T-helper 1 cell treated with Interleukin-12 subunit alpha and Interleukin-12 subunit beta and Interleukin-4 antibody, amounts not matched to agents 30 μg/mL and 1 μg/mL, for 36 hours (primary cell): ENCODE measurements at regions not wholly inside any gene's neighbourhood (a gene's known extent, or its start where the extent isn't known, plus 50 kb on each side); places are given as distances from the start of the nearest gene placed in this dataset.
A peak's percentile ranks its signal among the peaks of the same experiment; 100 is the strongest.

Source experiments
- H3K27ac Mint-ChIP-seq: one replicate; pipeline ENCODE4 v1.8.0; 2021; ENCODE audit warnings: mild to moderate bottlenecking, mixed read lengths
- H3K27me3 Mint-ChIP-seq: one replicate; pipeline ENCODE4 v1.8.0; 2021; ENCODE audit warnings: low read depth, mixed read lengths
- H3K36me3 Mint-ChIP-seq: one replicate; pipeline ENCODE4 v1.8.0; 2021; ENCODE audit warnings: low read depth, mixed read lengths
- H3K4me1 Mint-ChIP-seq: one replicate; pipeline ENCODE4 v1.8.0; 2021; ENCODE audit warnings: low read depth, mixed read lengths
- H3K4me3 Mint-ChIP-seq: one replicate; pipeline ENCODE4 v1.8.0; 2021; ENCODE audit warnings: mild to moderate bottlenecking, moderate library complexity, mixed read lengths
- H3K9me3 Mint-ChIP-seq: one replicate; pipeline ENCODE4 v1.8.0; 2021; ENCODE audit warnings: mixed read lengths

DNA sequence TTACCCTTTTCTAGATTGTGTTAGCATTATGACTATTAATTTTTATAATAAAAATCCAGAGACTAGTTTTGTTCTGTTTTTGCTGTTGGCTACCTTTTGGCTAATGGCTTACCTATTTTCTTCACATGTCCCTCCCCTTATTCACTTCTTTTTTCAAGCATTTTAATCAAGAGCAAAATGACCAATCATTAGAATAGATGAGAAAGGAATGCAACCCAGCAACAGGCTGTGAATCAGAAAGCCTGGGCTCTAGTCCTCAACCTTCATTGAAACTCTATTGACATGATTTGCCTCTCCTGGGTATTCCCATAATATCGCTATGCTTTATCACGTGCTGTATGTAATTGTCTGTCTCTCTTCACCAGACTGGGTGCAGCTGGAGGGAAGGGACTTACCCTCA lies 370.1 kb downstream of the IRS1 start:
- no peaks in the 10 kb centered on the region for H3K9me3 Mint-ChIP-seq
- H3K27ac Mint-ChIP-seq, result no peak overlapping the region
- no peaks in the 10 kb centered on the region for H3K36me3 Mint-ChIP-seq
- H3K4me3 Mint-ChIP-seq, result no peak overlapping the region
- H3K27me3 Mint-ChIP-seq, result peaks cover 37% of the 10 kb centered on the region
- peaks cover 7% of the 10 kb centered on the region for H3K4me1 Mint-ChIP-seq

DNA sequence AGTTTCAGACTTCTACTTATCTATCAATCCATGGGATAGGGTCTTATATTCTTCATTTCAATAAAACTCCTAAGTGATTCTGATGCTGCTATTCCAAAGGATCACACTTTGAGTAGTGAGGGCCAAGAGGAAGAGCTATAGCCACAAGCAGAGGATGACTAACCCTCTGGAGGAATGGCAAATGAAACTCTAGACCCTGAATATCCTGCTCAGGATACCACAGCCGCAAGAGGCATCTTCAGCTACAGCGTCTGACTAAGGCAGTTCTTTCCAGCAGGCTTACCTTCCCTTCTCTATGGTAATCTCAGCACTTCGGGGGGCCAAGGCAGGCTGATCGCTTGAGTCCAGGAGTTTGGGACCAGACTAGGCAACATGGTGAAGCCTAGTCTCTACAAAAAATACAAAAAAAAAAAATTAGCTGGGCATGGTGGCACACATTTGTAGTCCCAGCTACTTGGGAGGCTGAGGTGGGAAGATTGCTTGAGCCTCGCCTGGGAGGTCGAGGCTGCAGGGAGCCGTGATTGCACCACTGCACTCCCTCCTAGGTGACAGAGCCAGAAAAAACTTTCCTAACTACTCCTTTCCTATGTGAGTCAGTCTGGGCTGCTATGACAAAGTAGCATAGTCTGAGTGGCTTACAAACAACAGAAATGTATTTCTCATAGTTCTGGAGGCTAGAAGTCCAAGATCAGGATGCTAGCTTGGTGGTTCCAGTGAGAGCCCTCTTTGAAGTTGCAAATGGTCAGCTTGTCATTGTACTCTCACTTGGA lies 371.9 kb downstream of the IRS1 start:
- Mint-ChIP-seq H3K27me3 (peaks cover 41% of the 10 kb centered on the region), H3K4me1 (peaks cover 19% of the 10 kb centered on the region), H3K27ac (no peak overlapping the region), H3K9me3 (no peaks in the 10 kb centered on the region), H3K36me3 (no peaks in the 10 kb centered on the region), H3K4me3 (no peak overlapping the region)

DNA sequence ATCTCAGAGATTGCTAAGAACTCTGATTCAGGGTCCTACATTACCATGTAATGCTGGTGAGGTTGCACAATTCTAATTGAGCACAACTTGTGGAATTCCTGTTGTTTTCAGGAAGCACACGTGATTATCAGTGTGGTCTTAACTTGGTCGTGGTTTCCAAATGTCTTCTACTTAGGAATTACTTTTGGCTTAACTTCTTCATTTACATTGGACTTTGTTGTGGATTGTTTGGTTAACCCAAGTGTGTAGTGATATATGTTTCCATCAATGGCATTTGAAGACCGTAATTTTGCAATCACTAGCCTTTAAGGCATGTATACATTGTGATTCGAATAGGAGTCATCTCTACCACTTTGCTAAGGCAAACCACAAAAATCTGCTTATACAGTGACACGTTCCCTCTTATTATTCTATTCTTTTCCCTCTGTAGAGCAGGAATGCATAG lies 373.3 kb downstream of the IRS1 start:
- no peak overlapping the region for H3K27ac Mint-ChIP-seq
- no peaks in the 10 kb centered on the region for H3K9me3 Mint-ChIP-seq
- H3K4me3 Mint-ChIP-seq, result no peak overlapping the region
- no peaks in the 10 kb centered on the region for H3K36me3 Mint-ChIP-seq
- peaks cover 34% of the 10 kb centered on the region for H3K27me3 Mint-ChIP-seq
- H3K4me1 Mint-ChIP-seq, result peaks cover 19% of the 10 kb centered on the region

DNA sequence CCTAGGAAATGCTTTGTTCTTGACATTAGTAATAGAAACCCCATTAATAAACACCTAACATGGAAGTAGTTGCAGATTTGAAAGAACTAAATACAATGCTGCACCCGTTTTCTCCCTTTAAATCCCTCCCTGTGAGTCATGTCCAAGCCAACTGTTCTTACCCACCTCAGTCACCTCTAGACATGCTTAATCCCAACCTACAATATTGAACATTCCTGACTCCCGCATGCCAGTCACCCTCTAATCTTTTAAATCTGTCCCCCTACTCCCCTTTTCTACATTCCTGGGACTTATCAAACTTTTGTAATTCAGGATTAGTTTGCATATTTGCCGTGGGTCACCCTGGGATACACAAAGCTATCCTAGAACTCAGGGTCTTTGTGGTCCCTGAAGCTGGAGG lies 374.6 kb downstream of the IRS1 start:
- Mint-ChIP-seq H3K4me1 (peaks cover 19% of the 10 kb centered on the region), H3K27ac (no peak overlapping the region)

DNA sequence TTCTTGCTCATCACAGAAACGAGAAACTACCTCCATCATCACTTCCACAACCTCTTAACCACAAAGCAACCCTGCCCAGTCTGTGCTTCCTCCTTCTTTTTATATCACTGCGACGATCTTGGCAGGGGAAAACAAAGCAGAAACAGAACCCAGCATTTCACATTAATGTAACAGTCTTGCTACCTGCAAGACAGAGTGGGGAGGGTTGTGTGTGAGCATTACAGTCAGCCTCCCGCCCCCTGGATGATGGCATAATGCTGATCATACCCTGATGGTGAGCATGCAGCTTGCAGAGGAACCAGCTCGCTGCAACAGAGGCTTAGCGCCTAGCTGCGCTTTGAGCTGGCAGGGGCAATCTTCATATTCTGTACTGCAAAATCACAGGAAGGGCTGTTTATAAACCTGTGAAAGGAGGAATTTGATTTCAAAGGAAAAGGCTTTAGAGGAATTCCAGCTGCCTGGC lies 376.1 kb downstream of the IRS1 start:
- peaks cover 19% of the 10 kb centered on the region for H3K4me1 Mint-ChIP-seq
- peak overlapping the region; percentile 2 for H3K27ac Mint-ChIP-seq
- peaks cover 17% of the 10 kb centered on the region for H3K27me3 Mint-ChIP-seq
- peak overlapping the region; percentile 37 for H3K4me3 Mint-ChIP-seq
- peaks cover 3% of the 10 kb centered on the region for H3K36me3 Mint-ChIP-seq
- peaks cover 3% of the 10 kb centered on the region for H3K9me3 Mint-ChIP-seq

More for the DNA sequence above, 374.6 kb downstream of the IRS1 start:
- peak overlapping the region; percentile 19 for H3K4me3 Mint-ChIP-seq
- peaks cover 3% of the 10 kb centered on the region for H3K9me3 Mint-ChIP-seq
- H3K36me3 Mint-ChIP-seq, result peaks cover 3% of the 10 kb centered on the region
- H3K27me3 Mint-ChIP-seq, result peaks cover 24% of the 10 kb centered on the region

DNA sequence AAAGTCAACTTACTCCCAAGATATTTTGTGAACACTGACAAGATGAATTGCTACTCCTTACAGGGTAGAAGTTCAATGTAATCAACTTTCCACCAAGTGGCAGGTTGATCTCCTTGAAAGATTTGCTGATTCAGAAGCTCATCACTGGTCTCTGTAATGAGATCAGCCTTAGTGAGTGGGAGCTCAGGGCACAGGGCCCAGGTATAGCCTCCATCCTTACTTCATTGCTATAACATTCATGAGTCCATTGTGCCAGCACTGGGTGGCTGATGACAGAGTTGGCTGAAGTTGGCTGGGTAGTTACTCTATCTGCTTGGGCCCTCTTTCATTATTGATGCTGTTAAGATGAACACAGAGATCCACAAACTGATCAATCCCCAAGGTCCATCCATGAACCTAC lies 379.0 kb downstream of the IRS1 start:
- Mint-ChIP-seq H3K4me1 (peaks cover 19% of the 10 kb centered on the region), H3K4me3 (no peak overlapping the region), H3K9me3 (peaks cover 3% of the 10 kb centered on the region)

DNA sequence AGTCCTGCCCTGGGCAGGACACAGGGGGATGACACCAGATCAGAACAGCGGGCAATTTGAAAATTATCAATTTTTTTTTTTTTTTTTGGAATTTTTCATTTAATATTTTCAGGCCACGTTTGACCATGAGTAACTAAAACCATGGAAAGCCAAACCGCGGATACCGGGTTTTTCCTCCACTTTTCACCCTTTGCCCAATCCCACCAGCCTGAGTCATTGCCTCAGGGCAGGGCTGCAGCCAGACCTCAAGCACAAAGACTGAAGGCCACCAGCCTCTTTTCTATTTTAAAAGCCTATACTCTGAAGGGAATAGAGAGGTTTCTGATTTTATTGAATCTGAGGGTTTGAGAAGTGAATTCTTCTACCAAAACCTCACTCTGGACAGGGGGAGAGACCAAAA lies 381.1 kb downstream of the IRS1 start:
- peaks cover 3% of the 10 kb centered on the region for H3K36me3 Mint-ChIP-seq
- H3K4me3 Mint-ChIP-seq, result no peak overlapping the region
- H3K27me3 Mint-ChIP-seq, result peaks cover 14% of the 10 kb centered on the region
- H3K27ac Mint-ChIP-seq, result no peak overlapping the region
- H3K4me1 Mint-ChIP-seq, result peaks cover 4% of the 10 kb centered on the region
- H3K9me3 Mint-ChIP-seq, result peaks cover 3% of the 10 kb centered on the region

More for the DNA sequence above, 379.0 kb downstream of the IRS1 start:
- H3K36me3 Mint-ChIP-seq, result peaks cover 3% of the 10 kb centered on the region
- no peak overlapping the region for H3K27ac Mint-ChIP-seq
- peaks cover 15% of the 10 kb centered on the region for H3K27me3 Mint-ChIP-seq

DNA sequence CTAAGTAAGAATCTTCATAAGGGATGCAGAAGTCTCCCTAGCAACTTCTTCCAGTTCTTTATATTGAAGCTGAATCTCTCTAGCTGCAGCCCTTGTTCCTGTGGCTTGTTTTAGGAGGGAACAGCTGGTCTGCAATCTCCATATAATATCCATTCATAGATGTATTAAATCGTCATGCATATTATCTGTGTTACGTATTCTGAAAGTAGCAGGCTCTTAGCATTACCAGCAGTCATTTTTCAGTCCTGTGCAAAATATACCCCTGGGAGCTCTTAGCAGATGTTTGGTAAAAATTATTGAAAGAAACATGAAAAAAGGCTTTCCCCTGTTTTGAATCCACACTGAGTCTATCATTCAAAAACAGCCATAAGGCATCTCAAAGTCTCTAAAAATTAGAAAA lies 385.3 kb downstream of the IRS1 start:
- H3K4me3 Mint-ChIP-seq, result no peak overlapping the region
- H3K27me3 Mint-ChIP-seq, result peaks cover 15% of the 10 kb centered on the region
- H3K36me3 Mint-ChIP-seq, result no peaks in the 10 kb centered on the region
- H3K4me1 Mint-ChIP-seq, result no peaks in the 10 kb centered on the region
- H3K9me3 Mint-ChIP-seq, result no peaks in the 10 kb centered on the region
- no peak overlapping the region for H3K27ac Mint-ChIP-seq

DNA sequence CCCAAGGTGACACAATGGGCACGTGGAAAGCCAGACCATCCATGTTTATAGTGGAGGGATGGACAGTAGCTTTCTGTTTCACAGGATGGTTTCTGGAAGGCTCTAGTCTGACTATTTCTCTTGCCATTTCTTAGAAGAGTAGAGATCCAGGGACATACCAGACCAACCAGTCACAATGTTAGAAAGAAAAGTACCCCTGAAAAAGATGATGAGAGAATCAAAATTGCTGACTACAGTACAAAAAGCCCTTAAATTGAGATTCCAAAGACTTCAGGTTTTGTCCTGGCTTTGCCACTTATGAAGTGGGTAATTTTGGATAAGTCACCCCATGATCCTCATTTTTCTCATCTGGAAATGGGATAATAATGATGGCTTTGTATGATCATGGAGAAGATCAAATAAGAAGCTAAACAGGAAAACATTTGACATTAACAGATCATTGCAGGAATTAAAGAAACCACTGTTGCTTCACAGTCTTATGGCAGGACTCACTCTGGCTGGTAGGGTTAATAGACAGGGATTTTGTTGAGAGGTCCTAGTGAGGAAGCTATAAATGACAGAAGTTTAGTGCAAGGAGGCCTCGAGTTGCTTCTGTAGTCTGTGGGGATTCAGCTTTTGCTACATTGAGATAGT lies 386.0 kb downstream of the IRS1 start:
- Mint-ChIP-seq H3K9me3 (no peaks in the 10 kb centered on the region), H3K27me3 (peaks cover 20% of the 10 kb centered on the region), H3K36me3 (no peaks in the 10 kb centered on the region), H3K4me3 (no peak overlapping the region), H3K27ac (no peak overlapping the region), H3K4me1 (no peaks in the 10 kb centered on the region)

DNA sequence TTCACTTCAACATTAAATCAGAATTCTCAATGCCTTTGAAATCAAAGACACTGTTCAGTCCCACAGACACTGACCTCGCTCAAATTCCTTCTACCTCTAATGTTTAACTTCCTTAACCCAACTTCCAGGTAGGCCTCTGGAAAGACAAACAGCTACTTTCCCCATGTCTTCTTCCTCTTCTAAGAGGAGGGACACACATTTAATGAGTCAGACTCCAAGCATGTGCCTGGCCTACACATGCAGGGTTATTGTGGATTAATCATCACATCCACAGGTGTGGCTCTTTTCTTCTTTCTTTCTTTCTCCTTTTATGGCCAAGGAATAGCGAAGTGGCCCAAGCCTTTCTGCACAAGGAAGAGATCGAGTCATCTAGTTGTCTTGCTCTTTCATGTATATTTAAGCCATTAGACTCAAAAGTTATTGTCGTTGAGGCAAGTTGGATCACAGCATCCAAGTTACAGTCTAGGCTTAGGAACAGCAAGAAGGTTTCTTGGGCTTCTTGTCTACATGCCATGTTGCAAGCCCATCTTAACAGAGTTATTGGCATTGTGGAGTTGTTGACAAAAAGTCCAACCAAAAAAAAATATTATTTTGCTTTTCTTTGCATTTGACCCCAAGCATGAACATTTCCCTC lies 387.8 kb downstream of the IRS1 start:
- Mint-ChIP-seq H3K4me3 (no peak overlapping the region), H3K27me3 (peaks cover 19% of the 10 kb centered on the region), H3K36me3 (no peaks in the 10 kb centered on the region), H3K4me1 (no peaks in the 10 kb centered on the region), H3K9me3 (no peaks in the 10 kb centered on the region), H3K27ac (no peak overlapping the region)

DNA sequence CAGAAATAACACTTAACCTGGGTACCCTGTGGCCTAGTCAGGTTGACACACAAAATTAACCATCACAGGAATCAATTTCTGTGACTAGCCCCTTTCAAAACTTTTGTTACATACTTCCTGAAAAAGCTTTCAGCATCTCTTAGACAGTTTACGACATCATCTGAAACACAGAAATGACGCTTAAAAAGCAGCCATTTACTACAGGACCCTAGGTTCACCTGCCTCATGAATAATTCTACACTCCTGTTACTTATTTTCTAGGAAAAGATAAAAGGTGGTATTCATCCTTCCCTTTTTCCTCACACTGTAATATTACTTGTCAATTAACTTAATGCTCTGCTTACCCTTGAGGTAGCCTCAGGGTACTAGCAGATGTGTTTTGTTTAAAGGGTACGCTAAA lies 388.4 kb downstream of the IRS1 start:
- no peak overlapping the region for H3K4me3 Mint-ChIP-seq
- H3K27me3 Mint-ChIP-seq, result peaks cover 25% of the 10 kb centered on the region
- no peaks in the 10 kb centered on the region for H3K4me1 Mint-ChIP-seq
- H3K36me3 Mint-ChIP-seq, result no peaks in the 10 kb centered on the region
- H3K9me3 Mint-ChIP-seq, result no peaks in the 10 kb centered on the region
- no peak overlapping the region for H3K27ac Mint-ChIP-seq

DNA sequence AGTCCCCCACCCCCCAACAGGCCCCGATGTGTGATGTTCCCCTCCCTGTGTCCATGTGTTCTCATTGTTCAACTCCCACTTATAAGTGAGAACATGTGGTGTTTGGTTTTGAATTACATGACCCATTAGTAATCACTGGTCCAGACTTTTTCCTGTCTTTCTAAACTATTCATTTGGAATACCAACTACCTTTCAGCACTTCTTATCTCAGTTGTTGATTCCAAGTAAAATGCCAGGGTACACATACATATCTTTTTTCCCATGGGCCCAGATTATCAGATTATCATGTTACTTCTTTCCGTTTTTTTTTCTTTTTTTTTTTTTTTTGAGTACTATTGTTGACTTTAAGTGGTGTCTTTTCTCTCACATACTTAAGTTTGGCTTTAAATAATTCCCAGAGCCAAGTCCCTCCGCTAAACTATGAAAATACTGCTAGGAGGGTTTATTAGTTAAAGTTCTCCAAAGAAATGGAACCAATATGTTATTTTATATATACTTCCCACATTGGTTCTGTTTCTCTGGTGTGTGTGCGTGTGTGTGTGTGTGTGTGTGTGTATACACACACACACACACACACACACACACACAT lies 389.3 kb downstream of the IRS1 start:
- H3K4me3 Mint-ChIP-seq, result no peak overlapping the region
- H3K27me3 Mint-ChIP-seq, result peaks cover 29% of the 10 kb centered on the region
- no peaks in the 10 kb centered on the region for H3K36me3 Mint-ChIP-seq
- no peaks in the 10 kb centered on the region for H3K4me1 Mint-ChIP-seq
- H3K9me3 Mint-ChIP-seq, result no peaks in the 10 kb centered on the region
- no peak overlapping the region for H3K27ac Mint-ChIP-seq

DNA sequence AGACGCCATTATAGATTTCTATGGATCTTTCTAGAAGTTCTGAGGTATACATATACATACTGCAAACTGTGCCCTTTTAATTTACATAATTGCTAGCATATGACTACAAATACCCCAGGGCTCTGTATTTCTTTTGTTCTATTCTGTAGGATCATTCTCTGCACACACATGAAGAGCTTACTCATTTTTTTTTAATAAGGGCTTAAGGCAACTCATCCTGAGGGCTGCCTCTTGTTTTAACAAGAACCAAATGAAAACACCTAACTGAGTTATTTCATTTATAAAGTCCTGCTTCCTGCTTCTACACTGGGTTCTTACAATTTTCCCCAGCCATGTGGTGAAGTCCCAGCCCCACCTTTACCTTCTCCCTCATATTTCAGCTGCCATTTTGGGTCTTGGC lies 390.5 kb downstream of the IRS1 start:
- Mint-ChIP-seq H3K4me3 (no peak overlapping the region), H3K4me1 (no peaks in the 10 kb centered on the region), H3K36me3 (no peaks in the 10 kb centered on the region), H3K27ac (no peak overlapping the region), H3K9me3 (no peaks in the 10 kb centered on the region), H3K27me3 (peaks cover 28% of the 10 kb centered on the region)

DNA sequence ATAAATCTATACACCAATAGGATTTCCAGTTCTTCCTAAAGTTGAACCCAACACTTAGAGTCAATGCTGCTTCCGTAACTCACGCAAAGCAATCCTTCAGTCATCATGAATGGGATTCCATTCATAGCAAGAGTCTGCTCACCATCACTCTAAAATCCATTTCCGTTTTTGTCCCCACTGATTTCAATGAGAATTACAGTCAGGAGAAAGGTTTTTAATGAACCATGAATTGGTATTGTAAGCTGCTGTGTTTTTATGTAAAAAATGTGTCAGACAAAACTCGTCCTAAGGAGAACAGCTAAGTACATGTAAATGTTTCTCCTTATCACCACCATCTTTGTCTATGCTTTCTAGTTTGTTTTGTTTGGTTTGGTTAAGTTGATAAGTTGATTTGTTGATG lies 391.5 kb downstream of the IRS1 start:
- H3K9me3 Mint-ChIP-seq, result no peaks in the 10 kb centered on the region
- no peaks in the 10 kb centered on the region for H3K4me1 Mint-ChIP-seq
- no peaks in the 10 kb centered on the region for H3K36me3 Mint-ChIP-seq
- peaks cover 26% of the 10 kb centered on the region for H3K27me3 Mint-ChIP-seq
- H3K4me3 Mint-ChIP-seq, result no peak overlapping the region
- H3K27ac Mint-ChIP-seq, result no peak overlapping the region
